ENCODE measurements at regions not wholly inside any gene's neighbourhood (a gene's known extent, or its start where the extent isn't known, plus 50 kb on each side); places are given as distances from the start of the nearest gene placed in this dataset.

GRCh38 chr1:172966844-172967540, 83.7 kb downstream of the TNFSF18 start:
- TF ChIP-seq, protein P1, sequence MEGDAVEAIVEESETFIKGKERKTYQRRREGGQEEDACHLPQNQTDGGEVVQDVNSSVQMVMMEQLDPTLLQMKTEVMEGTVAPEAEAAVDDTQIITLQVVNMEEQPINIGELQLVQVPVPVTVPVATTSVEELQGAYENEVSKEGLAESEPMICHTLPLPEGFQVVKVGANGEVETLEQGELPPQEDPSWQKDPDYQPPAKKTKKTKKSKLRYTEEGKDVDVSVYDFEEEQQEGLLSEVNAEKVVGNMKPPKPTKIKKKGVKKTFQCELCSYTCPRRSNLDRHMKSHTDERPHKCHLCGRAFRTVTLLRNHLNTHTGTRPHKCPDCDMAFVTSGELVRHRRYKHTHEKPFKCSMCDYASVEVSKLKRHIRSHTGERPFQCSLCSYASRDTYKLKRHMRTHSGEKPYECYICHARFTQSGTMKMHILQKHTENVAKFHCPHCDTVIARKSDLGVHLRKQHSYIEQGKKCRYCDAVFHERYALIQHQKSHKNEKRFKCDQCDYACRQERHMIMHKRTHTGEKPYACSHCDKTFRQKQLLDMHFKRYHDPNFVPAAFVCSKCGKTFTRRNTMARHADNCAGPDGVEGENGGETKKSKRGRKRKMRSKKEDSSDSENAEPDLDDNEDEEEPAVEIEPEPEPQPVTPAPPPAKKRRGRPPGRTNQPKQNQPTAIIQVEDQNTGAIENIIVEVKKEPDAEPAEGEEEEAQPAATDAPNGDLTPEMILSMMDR (IDR thresholded peaks at IDR 0.05), result no peak
- TF ChIP-seq POLR2A (IDR thresholded peaks at IDR 0.05), result no peak
